Breast epithelium (tissue), 3 donors: ENCODE measurements at regions not wholly inside any gene's neighbourhood (a gene's known extent, or its start where the extent isn't known, plus 50 kb on each side); places are given as distances from the start of the nearest gene placed in this dataset.

Experiments
- CTCF ChIP-seq, 3 donors: fragments of 450-650 bp; IDR thresholded peaks; one replicate each; pipeline ENCODE4 v1.5.1; 2016 to 2017; ENCODE audit warnings: antibody characterized with exemption in 3 of 3, mild to moderate bottlenecking in 3 of 3, moderate library complexity in 3 of 3
- POLR2AphosphoS5 ChIP-seq, 3 donors: sonication (generic); formaldehyde crosslinking; IDR thresholded peaks; one replicate each; pipeline ENCODE4 v1.6.1; 2017; ENCODE audit warnings: antibody characterized with exemption in 3 of 3

- TF ChIP-seq POLR2AphosphoS5 (IDR thresholded peaks at IDR 0.05) (no peak), CTCF (IDR thresholded peaks at IDR 0.05) (no peak)
Measured at GRCh38 chr2:150538651-150539201, 51.3 kb upstream of the RND3 start.
